T-helper 2 cell (primary cell): ENCODE measurements at regions not wholly inside any gene's neighbourhood (a gene's known extent, or its start where the extent isn't known, plus 50 kb on each side); places are given as distances from the start of the nearest gene placed in this dataset.

Source experiments
- DNase-seq, 5 experiments: peaks; one replicate each; pipeline versions ENCODE4 v3.0.0 to v3.0.0-alpha.2; 2012 to 2022

DNA sequence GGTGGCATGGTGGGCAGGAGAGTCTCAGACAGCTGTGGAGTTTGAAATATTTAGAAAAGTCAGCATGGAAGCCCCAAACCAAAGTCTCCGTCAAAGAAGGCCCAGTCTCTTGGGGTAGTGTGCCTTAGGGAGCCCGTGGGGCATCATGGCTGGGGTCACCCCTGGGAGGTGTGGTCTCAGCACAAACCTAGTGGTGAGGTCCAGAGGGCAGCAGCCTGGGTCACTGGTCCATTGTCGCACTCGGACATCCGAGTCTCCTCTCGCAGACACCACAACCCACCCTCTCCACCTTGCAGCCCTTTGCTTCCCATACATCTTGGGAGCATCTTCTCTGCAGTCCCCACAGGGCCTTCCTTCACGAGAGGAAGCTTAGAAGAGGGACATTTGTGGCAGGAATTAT is 588.0 kb upstream of the TMEM132C start:
- DNase-seq, result no peak

DNA sequence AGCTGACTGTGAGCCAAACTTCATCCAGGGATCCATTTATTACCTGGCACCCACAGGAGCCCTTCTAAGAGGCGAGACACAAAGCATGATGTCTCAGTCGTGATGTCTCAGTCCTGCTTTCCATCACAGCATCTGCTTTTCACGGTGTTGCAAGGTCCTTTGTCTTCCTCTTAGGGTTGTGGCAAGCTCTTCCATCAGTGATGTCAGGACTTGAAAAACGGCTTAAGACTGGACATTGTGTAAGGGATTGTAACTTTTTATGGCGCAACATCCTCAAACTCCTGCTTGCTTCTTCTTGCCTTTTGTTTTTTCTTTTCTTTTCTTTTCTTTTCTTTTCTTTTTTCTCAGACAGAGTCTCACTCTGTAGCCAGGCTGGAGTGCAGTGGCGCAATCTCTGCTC is 586.5 kb upstream of the TMEM132C start:
- no peak for DNase-seq

DNA sequence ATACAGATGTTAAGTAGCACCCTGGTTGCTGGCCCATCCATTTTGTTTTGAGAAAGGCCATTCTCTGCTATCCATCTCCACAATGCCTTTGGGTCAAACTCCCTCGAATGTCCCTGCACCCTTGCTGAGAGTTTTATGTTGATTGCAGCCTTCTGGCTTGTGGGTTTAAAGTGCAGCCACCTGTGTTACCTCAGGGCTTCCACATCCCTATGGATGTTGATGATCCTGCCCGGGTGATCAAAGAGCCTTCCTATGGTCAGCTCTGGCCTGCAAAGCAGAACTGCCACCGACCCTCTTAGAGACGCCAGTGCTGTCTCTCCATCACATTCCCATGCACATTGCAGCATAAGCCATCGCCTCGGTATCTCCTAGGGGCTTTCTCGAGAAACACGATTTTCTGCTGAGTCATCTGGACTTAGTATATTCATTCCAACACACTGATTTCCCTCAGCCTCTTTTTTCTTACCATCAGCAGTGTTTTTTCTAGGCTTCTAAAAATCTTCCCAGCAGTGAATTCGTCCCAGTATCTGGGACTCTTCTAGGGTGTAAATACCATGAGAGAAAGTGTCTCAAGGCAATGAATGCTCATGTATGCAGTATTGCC is 585.7 kb upstream of the TMEM132C start:
- DNase-seq, result no peak

DNA sequence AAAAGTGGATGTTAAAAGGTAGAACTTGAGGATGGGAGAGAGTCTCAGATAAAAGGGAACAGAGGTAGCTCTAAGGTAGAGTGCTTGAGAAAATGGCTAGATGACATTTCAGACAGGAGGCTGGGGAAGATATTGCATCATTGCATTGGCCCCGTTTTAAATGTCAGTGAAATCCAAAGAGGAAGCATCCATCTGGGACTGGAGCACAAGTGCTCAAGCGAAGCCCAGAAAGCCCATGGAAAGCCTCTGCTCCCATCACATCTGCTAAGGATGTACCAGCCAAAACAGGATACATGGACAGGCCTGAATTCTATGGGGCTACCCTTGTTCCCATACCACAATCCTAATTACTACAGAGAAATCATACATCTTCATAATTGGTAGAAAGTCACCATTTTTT is 581.5 kb upstream of the TMEM132C start:
- DNase-seq, result no peak

DNA sequence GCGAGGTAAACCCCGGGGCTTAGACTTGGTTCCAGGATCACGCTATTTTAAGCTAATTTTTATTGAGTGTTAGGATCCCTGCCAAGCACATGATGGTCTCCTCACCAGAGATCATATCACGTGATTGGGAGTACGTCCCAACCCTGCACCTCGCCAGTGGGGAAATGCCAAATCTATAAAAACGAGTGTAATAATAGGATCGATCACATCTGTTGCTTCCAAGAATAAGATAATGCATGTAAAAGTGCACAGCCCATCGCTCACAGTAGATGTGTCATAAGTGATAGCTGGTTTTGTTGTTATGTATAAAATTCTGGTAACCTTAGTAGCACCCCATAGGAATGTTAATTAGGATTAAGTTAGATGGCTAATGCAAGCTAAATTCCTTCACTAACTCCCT is 581.0 kb upstream of the TMEM132C start:
- DNase-seq, result no peak

DNA sequence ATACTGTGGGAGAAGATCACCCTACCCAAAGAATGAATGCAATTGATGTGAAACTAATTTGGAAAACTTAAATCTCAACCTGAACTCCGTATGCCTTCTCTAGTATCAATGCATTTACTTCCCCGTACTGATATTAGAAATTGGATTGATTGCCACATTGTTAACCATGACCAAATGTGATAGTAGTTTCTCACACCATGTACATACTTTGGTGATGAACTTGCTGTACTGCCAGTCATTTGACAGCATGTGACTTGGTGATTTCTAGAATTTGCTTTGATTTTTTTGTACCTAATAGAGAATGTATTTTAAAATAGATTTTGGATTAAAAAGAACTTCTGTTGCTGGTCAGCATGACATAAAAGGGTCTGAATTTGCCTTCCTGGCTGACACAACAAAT is 579.8 kb upstream of the TMEM132C start:
- DNase-seq, result no peak

DNA sequence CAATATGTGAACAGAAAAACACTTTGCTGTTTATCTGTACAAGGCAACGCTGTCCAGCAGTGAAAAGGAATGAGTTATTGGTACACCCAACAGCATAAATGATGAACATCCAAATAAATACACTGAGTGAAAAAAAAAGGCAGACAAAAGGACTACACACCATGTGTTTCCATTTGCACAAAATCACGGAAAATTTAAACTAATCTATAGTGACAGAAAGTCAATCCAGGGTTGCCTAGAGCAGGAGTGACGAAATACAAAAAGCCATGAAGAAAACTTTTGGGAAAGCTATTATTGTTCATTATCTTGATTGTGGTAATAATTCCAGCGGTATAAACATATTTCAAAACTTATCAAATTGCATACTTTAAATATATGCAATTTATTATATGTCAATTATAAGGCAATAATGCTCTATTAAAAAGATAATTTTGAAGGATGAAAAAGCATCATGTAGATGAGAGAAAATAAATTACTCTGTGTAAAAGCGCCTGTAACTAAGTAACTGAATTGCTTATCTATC is 578.0 kb upstream of the TMEM132C start:
- no peak for DNase-seq

DNA sequence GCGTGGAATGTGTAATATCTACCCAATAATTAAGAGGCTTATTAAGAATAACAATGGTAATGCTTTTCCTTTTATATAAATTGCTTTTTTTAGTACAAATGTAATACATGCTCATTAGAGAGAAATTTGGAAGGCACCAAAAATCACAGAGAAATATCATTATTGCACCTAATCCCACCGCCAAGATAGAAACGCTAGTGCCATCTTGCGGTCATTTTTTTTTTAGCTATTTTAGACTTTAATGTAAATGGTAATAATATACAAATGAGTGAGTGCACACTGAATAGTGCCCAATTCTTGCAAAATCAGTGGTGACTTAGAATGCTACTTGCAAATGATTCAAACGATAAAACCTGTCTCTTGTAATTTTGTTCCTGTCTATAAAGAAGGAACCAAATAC is 576.8 kb upstream of the TMEM132C start:
- no peak for DNase-seq

DNA sequence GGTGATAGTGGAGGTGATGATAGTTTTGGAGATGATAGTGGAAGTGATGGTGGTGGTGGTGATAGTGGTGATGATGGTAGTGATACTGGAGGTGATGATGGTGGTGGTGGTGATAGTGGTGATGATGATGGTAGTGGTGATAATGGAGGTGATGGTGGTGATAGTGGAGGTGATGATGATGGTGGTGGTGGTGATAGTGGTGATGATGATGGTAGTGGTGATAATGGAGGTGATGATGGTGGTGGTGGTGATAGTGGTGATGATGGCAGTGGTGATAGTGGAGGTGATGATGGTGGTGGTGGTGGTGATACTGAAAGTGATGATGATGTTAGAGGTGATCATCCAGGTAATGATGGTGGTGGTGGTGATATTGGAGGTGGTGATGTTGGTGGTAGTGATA is 570.0 kb upstream of the TMEM132C start:
- no peak for DNase-seq

DNA sequence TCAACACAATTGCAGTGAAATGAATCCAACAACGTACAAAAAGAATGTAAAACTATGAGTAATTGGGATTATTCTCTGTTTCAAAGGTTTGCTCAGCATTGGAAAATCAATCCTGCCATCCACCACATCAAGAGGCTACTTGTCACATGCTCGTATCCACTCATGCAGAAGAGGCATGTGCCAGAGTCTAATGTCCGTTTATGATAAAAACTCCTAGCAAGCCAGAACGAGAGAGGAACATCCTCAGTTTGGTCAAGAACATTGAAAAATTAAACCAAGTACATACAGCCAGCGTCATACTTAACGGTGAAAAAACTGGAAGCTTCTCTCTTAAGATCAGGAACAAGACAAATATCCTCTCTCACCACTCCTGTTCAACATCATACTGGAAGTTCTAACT is 563.9 kb upstream of the TMEM132C start:
- DNase-seq, result no peak

DNA sequence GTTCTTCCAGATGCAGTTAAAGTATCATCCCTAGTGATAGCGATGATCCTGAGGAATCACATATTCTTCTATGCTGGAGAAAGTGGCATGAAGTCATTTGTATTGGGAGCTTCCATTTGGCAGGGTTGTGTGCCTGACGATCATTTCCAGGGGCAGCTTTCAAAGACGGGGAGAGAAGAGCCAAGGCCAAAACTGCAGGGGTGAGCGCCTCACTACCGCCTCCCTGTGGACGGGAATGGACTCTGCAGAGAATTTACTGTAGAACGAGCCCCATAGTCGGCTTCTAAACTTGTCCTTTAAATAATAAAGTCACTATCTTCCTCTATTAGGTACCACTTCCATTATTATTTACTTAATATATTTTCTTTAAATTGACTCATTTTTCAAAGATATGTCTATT is 555.9 kb upstream of the TMEM132C start:
- no peak for DNase-seq

DNA sequence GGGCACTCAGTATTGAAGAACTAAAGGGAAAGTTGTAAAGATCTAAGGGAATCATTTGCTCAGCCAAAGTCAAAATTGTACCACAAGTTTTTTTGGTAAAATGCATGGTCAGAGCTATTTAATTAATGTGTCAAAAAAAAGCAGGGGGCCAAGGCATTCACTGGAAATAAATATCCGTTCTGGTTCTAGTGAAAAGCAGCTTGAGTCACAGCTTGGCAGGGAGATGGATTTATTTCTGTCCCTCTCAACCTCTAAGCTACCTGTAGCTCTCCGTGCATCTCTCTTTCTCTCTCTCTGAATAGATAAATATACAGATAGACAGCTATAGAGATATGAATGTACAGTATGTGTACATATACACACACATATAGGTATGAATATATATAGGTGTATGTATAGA is 554.4 kb upstream of the TMEM132C start:
- no peak for DNase-seq

DNA sequence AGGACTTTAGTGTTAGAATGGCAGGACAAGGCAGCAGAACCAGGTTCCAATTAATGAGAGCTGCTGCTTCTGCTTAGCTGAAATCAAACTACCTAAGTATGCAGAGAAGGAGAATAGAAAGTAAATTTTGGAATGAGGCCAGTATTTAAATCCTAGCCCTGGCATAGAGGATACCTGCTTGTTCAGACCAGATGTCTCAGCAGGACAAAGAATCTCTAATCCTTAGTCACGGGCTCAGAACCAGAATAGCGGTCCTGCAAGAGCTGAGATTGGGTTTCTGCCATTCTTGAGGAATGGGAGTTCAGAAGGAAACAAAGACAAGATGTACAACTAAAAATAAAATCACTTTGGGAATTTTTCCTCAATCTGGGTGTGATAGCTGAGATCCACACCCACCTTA is 550.8 kb upstream of the TMEM132C start:
- no peak for DNase-seq

DNA sequence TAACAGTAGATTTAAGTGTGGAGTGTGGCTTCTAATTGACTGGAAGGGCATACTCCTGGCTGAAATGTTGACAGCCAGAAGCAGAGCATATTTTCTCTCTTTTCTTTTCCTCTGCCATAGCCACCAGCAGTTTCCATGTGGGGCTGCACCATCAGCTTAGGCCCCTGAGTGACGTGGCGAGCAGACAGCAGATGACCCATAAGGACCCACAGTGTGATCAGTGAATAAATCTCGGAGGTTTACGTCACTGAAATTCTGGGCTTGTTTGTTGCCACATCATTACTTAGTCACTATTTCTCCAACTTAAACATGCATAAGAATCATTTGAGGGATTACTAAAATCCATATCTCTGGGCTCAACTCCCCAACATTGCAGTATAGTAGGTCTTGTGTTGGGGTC is 549.7 kb upstream of the TMEM132C start:
- DNase-seq, result no peak

DNA sequence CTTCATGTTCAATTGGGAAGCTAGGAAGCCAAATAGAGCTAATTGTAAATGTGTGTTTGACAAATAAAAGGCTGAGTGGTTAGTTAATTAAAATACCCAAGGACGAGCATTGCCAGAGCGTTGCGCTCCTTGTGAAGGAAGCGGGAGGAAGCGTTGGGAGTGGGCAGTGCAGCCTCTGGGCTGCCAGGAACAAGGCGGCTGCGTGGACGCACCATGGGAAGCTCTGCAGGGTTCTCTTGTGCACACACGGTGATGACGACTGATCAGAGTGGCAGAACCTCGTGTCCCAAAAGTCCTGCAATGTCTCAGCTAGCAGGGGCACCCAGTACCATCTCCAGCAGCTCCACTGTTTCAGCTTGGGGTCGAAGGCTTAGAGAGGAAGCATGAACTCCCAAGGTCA is 546.6 kb upstream of the TMEM132C start:
- no peak for DNase-seq

DNA sequence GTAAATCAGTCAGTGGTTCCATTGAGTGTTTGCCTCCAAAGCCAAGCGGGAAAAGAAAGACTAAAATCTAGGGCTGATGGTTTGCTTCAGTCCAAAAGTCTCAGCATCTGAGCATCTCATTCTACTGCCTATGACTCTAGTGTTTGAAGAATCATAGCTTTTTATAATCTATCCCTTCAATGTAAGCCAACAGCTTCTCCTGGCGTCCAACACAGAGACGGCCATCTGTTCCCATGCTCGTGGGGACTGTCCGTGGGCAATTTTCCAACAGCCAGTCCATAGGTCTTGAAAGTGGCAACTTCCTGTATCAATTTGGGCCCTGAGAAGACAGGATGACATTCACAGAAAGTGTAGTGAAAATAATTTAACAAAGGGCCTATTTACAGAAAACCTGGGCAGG is 544.4 kb upstream of the TMEM132C start:
- no peak for DNase-seq

DNA sequence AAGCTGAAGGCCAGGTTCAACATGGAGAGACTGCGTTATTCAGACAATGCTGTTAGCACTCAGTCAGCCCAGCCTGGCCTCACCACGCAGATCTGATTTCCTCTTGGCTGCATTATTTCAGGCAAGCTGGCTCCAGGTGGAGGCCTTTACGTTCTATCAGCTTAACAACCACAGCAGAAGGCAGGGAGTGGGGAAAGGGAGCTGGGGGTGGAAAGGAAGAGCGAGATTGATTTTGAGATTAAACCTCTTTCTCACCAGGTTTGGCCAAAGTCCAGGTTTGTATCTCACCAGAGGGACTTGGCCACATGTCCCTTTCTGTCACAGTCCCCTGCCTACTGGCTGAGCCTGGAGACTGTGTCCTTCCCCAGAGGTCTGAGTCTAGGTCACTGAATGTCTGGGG is 543.7 kb upstream of the TMEM132C start:
- no peak for DNase-seq

DNA sequence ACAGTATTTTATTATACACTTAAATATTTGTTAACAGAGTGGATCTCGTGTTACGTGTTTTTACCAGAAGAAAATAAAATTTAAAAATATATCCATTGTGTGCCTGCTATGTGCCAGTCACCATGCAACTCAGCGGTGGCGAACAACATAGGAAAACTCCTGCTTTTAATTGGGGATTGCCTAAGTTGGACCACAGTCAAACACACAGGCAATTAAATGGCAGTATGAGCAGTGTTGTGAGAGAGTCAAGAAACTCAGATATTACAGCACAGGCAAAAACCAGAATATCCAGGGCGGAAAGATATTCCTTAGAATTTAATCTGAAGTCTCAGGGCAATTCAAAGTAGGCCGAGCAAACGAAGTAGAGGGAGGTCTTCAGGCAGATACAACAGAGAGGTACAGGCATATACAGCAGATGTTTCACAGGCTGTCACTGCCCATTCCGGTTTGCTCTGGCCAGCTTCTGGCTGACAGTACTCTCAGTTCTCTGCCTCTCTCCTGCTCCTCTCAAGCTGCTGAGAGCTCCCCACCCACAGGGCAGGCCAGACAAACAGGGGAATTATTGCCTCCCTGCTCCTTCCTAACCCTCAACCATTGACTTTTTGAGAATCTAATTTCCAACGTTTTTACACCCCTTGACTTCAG is 540.2 kb upstream of the TMEM132C start:
- no peak for DNase-seq

DNA sequence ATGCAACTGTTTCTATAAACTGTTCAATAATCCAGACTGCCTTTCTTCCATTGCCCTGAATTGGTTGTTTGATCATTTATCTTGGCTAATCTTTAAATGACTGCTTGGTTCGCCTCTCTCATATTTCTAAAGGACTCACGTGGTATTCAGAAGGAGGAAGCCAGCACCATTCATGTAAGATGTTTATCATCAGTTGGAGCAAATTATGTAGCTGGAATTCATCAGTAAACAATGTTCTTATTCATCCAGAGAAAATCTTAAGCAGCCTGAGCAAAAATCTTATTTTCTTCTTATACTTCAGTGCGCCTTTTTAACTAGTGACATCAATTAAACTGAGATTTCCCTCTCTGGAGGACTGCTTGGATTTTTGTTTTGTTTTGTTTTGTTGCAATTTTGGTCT is 538.7 kb upstream of the TMEM132C start:
- no peak for DNase-seq

DNA sequence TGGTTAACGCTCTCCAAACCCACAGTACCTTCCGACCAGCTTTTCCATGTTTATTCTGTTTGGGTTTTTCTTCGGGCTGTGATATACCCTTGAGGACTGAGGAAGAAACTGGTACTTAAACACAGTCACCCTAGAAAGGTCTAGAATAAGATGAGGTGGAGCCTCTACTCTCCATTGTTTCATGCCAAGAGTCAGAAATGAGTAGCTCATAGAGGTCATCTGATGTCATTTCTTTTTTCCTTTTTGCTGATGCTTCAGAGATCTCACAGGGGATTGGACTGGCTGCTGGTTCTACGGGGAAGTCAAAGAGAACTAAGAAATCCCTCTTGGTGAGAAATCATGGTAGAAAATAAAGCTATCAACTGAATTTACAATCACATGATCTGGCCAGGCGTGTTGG is 538.2 kb upstream of the TMEM132C start:
- no peak for DNase-seq

DNA sequence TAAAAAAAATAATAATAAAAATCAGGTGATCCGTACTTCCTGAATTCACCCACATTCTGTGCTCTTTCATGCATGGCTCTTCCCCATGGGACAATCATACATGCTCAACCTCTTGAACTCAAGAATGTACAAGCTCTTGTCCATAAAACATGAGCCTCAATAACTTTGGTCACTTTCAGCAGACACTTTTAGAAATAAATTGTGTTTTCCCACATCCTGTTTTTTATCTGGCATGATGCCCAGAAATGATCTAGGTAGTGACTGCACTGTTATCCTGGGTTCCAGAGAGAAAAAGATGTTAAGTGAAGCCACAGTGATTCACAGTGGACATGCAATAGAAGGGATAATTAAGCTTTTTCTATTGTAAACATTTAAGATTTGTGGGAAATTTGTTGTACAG is 537.6 kb upstream of the TMEM132C start:
- no peak for DNase-seq

DNA sequence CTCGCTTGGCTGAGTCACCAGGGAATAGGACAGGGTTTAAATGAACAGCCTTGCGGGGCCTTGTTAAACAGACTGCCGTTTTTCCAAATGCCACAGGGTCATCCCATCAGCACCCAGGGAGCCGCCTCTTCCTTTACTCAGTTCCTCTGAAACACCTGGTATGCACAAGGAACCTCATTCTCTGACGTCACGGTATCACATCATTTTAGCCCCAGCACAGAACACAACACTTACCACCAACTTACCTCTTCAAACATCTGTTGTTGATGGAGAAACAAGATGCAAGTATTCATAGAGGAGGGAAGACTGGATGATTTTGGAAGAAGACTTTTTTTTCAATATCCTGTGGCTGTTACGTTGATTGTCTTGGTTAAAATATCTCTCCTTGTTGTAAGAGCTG is 535.3 kb upstream of the TMEM132C start:
- DNase-seq, result no peak

DNA sequence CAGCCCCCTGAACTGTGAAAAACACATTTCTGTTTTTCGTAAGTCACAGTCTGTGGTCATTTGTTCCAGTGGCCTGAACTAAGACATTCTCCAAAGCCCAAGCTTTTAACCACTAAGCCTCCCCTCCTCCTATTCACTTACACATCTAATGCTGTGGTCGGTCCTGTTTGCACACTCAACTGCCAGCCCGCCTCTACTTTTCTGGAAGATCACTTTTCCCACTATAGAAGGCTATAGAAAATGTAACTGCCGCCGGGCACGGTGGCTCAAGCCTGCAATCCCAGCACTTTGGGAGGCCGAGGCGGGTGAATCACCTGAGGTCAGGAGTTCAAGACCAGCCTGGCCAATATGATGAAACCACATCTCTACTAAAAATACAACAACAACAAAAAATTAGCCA is 524.7 kb upstream of the TMEM132C start:
- no peak for DNase-seq

DNA sequence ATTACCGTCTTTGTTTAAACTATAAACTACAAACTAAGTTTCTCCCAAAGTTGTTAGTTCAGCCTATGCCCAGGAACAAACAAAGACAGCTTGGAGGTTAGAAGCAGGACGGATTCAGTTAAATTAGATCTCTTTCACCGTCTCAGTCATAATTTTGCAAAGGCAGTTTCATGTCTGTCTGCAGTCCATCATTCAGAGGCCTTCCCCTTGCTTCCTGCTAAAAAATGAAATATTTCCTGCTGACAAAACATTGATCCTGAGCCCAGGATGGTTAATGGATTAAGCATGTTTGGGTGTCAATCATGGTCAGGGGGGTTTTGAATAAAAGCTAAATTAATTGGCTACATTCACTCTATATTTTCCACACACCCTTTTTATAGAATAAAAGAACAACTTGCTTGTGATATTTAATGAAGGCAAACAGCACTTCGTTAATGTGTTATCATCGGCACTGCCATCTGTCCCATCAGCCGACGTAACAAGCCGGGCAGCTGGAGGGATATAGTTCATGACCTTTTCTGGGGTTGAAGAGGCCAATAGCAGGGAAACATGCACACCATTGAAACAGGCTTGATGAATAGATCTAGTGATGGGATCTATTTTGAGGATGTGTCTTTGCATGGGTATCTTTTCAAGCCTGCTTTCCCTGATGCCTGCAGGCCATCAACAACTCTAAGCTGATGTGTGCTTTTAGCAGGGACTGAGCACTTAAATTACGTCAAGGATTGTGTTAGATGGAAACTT is 521.3 kb upstream of the TMEM132C start:
- DNase-seq, result no peak
